Trophoblast cell (in vitro differentiated cells and primary cell): ENCODE measurements at regions not wholly inside any gene's neighbourhood (a gene's known extent, or its start where the extent isn't known, plus 50 kb on each side); places are given as distances from the start of the nearest gene placed in this dataset.
"Not testable (repeated sequence)": the region's sequence is repeated elsewhere in the genome, so short reads cannot be mapped to it uniquely, and the experiment has no call there.

Source experiments
- DNase-seq, 2 donors: peaks; one replicate each; pipeline ENCODE4 v3.0.0-alpha.2; 2016
- H2AFZ ChIP-seq: 2 replicates; pipeline ENCODE4 v1.6.1; 2013; ENCODE audit warnings: low read length, moderate library complexity, mild to moderate bottlenecking; ENCODE audit not compliant: insufficient read depth, poor library complexity
- H2AK5ac ChIP-seq: 2 replicates; pipeline ENCODE4 v1.6.1; 2013; ENCODE audit warnings: mild to moderate bottlenecking, low read length
- H2BK120ac ChIP-seq: 2 replicates; pipeline ENCODE4 v1.6.1; 2013; ENCODE audit warnings: low read length, mild to moderate bottlenecking, moderate library complexity; ENCODE audit not compliant: insufficient read depth, poor library complexity
- H2BK12ac ChIP-seq: 2 replicates; pipeline ENCODE4 v1.6.1; 2013; ENCODE audit warnings: mild to moderate bottlenecking, low read length, moderate library complexity
- H2BK5ac ChIP-seq: 2 replicates; pipeline ENCODE4 v1.6.1; 2013; ENCODE audit warnings: low read length, low read depth, moderate library complexity, mild to moderate bottlenecking; ENCODE audit not compliant: poor library complexity
- H3K14ac ChIP-seq: 2 replicates; pipeline ENCODE4 v1.6.1; 2013; ENCODE audit warnings: mild to moderate bottlenecking, low read length
- H3K18ac ChIP-seq: 2 replicates; pipeline ENCODE4 v1.6.1; 2013; ENCODE audit warnings: mild to moderate bottlenecking, low read length
- H3K23ac ChIP-seq: 2 replicates; pipeline ENCODE4 v1.6.1; 2013; ENCODE audit warnings: low read length
- H3K27ac ChIP-seq: 2 replicates; pipeline ENCODE4 v1.5.1; 2013; ENCODE audit warnings: low read depth, mild to moderate bottlenecking, inconsistent platforms, low read length, moderate library complexity
- H3K27me3 ChIP-seq: 2 replicates; pipeline ENCODE4 v1.6.1; 2013; ENCODE audit warnings: inconsistent platforms, mild to moderate bottlenecking, low read length, moderate library complexity; ENCODE audit not compliant: insufficient read depth
- H3K36me3 ChIP-seq, 2 experiments: 1 replicate in 1 of 2; 2 replicates in 1 of 2; pipeline ENCODE4 v1.6.1; 2013; ENCODE audit warnings: low read length in 2 of 2, mild to moderate bottlenecking in 2 of 2, moderate library complexity in 1 of 2; ENCODE audit not compliant: insufficient read depth in 2 of 2, control insufficient read depth in 1 of 2
- H3K4ac ChIP-seq: 2 replicates; pipeline ENCODE4 v1.6.1; 2013; ENCODE audit warnings: low read depth, mild to moderate bottlenecking, low read length, moderate library complexity
- H3K4me1 ChIP-seq, 2 experiments: 1 replicate in 1 of 2; 2 replicates in 1 of 2; pipeline ENCODE4 v1.6.1; 2013; ENCODE audit warnings: low read length in 2 of 2, mild to moderate bottlenecking in 2 of 2, moderate library complexity in 1 of 2; ENCODE audit not compliant: insufficient read depth in 2 of 2, control insufficient read depth in 1 of 2
- H3K4me2 ChIP-seq: 2 replicates; pipeline ENCODE4 v1.6.1; 2013; ENCODE audit warnings: inconsistent platforms, mild to moderate bottlenecking, low read length, moderate library complexity
- H3K4me3 ChIP-seq: 2 replicates; pipeline ENCODE4 v1.5.1; 2013; ENCODE audit warnings: mild to moderate bottlenecking, low read depth, low read length, inconsistent platforms
- H3K79me1 ChIP-seq: one replicate; pipeline ENCODE4 v1.6.1; 2013; ENCODE audit warnings: low read length
- H3K79me2 ChIP-seq: 2 replicates; pipeline ENCODE4 v1.6.1; 2013; ENCODE audit warnings: low read length, mild to moderate bottlenecking; ENCODE audit not compliant: control insufficient read depth, insufficient read depth, poor library complexity
- H3K9ac ChIP-seq: 2 replicates; pipeline ENCODE4 v1.6.1; 2013; ENCODE audit warnings: mild to moderate bottlenecking, low read length
- H3K9me3 ChIP-seq: 2 replicates; pipeline ENCODE4 v1.6.1; 2013; ENCODE audit warnings: low read depth, mild to moderate bottlenecking, control low read depth, inconsistent platforms, low read length; ENCODE audit not compliant: insufficient read depth
- H4K12ac ChIP-seq: 2 replicates; pipeline ENCODE4 v1.6.1; 2013; ENCODE audit warnings: low read depth, mild to moderate bottlenecking, low read length, moderate library complexity
- H4K8ac ChIP-seq: 2 replicates; pipeline ENCODE4 v1.6.1; 2013; ENCODE audit warnings: low read depth, mild to moderate bottlenecking, low read length, moderate library complexity
- H4K91ac ChIP-seq: one replicate; pipeline ENCODE4 v1.6.1; 2013; ENCODE audit warnings: low read depth, mild to moderate bottlenecking, low read length, moderate library complexity
- WGBS: extraction: QIAGEN DNeasy Blood & Tissue Kit; methylation state at CpG from one replicate; pipeline ENCODE4 v1.1.7; 2013; ENCODE audit warnings: missing lambda C conversion rate; ENCODE audit not compliant: insufficient read length, insufficient coverage; ENCODE audit errors: extremely low coverage; 5-methylcytosine and 5-hydroxymethylcytosine counted together

- H3K79me1 ChIP-seq, H3K36me3 ChIP-seq, H3K18ac ChIP-seq, H3K23ac ChIP-seq, H3K4ac ChIP-seq, H3K27me3 ChIP-seq, H3K4me3 ChIP-seq, H2BK5ac ChIP-seq, H4K12ac ChIP-seq, H4K91ac ChIP-seq, H3K27ac ChIP-seq, H3K9me3 ChIP-seq, H2AK5ac ChIP-seq, H3K4me2 ChIP-seq, H2BK120ac ChIP-seq, H2BK12ac ChIP-seq, DNase-seq, H2AFZ ChIP-seq, H3K9ac ChIP-seq, H3K79me2 ChIP-seq, H3K14ac ChIP-seq, H4K8ac ChIP-seq, H3K4me1 ChIP-seq: not testable (repeated sequence)
- WGBS: no CpG with 5 or more reads among the region's 6 CpGs
Observed at GRCh38 chr20:30348932-30349331, 908.5 kb upstream of the DEFB115 start.

GRCh38 chr20:30356854-30357467, 900.5 kb upstream of the DEFB115 start:
- not testable (repeated sequence) for H3K14ac ChIP-seq, H2BK120ac ChIP-seq, H3K36me3 ChIP-seq, H3K27ac ChIP-seq, H2BK5ac ChIP-seq, H3K4me3 ChIP-seq, H3K4ac ChIP-seq, H3K79me1 ChIP-seq, H4K8ac ChIP-seq, H3K4me2 ChIP-seq, H3K4me1 ChIP-seq, H3K9ac ChIP-seq, H3K18ac ChIP-seq, H4K12ac ChIP-seq, H2AK5ac ChIP-seq, H3K9me3 ChIP-seq, H2AFZ ChIP-seq, H2BK12ac ChIP-seq, H3K23ac ChIP-seq, H3K79me2 ChIP-seq, H3K27me3 ChIP-seq, H4K91ac ChIP-seq
- no CpG with 5 or more reads among the region's 2 CpGs for WGBS
- DNase-seq: peak in 1 of 2 donors; percentile 2

- H2BK5ac ChIP-seq, DNase-seq, H3K4me2 ChIP-seq, H4K91ac ChIP-seq, H3K27ac ChIP-seq, H3K18ac ChIP-seq, H3K23ac ChIP-seq, H3K79me2 ChIP-seq, H3K9me3 ChIP-seq, H3K79me1 ChIP-seq, H3K9ac ChIP-seq, H2AK5ac ChIP-seq, H3K36me3 ChIP-seq, H3K14ac ChIP-seq, H3K4ac ChIP-seq, H3K4me3 ChIP-seq, H4K8ac ChIP-seq, H3K27me3 ChIP-seq, H4K12ac ChIP-seq, H2BK120ac ChIP-seq, H2AFZ ChIP-seq, H3K4me1 ChIP-seq, H2BK12ac ChIP-seq: not testable (repeated sequence)
- no CpG with 5 or more reads among the region's 13 CpGs for WGBS
Observed at GRCh38 chr20:30361756-30362155, 895.7 kb upstream of the DEFB115 start.

GRCh38 chr20:30376430-30376766, 881.1 kb upstream of the DEFB115 start:
- H3K36me3 ChIP-seq, H2BK5ac ChIP-seq, H3K18ac ChIP-seq, H3K27ac ChIP-seq, H3K4ac ChIP-seq, H3K4me1 ChIP-seq, H2AK5ac ChIP-seq, DNase-seq, H2BK120ac ChIP-seq, H3K23ac ChIP-seq, H3K9ac ChIP-seq, H3K27me3 ChIP-seq, H3K79me2 ChIP-seq, H2BK12ac ChIP-seq, H4K91ac ChIP-seq, H3K9me3 ChIP-seq, H3K79me1 ChIP-seq, H3K14ac ChIP-seq: not testable (repeated sequence)
- Histone ChIP-seq H3K4me2 (peak overlapping the region; percentile 56), H2AFZ (peak overlapping the region; percentile 75), H4K12ac (peak overlapping the region; percentile 77), H3K4me3 (peak overlapping the region; percentile 6), H4K8ac (peak overlapping the region; percentile 91)
- WGBS: no CpG with 5 or more reads among the region's 14 CpGs
